ENCODE measurements at regions not wholly inside any gene's neighbourhood (a gene's known extent, or its start where the extent isn't known, plus 50 kb on each side); places are given as distances from the start of the nearest gene placed in this dataset.

GRCh38 chr2:16073921-16074425 is 133.6 kb downstream of the MYCN start:
- ATAC-seq (ENCODE audit: low read depth) (no peak), DNase-seq (no peak)
- Histone ChIP-seq H3K9ac (ENCODE audit: low read length) (no peak overlapping the region), H3K9me3 (ENCODE audit: control extremely low read depth in 1 of 3, control insufficient read depth in 2 of 3, insufficient read depth in 1 of 3, low read length in 2 of 3) (peaks cover 0 to 12% (median 0%) of the 10 kb centered on the region in 3 donors), H3K27me3 (replicated peaks in 1 of 4; ENCODE audit: control extremely low read depth in 1 of 4, control insufficient read depth in 3 of 4, insufficient read depth in 4 of 4, low read length in 3 of 4) (no peaks in the 10 kb centered on the region), H4K20me1 (ENCODE audit: control insufficient read depth, insufficient read depth, low read length, poor library complexity, severe bottlenecking) (no peaks in the 10 kb centered on the region), H3K36me3 (replicated peaks in 1 of 2; ENCODE audit: control extremely low read depth in 1 of 2, control insufficient read depth in 1 of 2, extremely low read depth in 1 of 2, insufficient read depth in 2 of 2, low read length in 1 of 2) (no peaks in the 10 kb centered on the region), H3K4me1 (ENCODE audit: control insufficient read depth in 2 of 2, insufficient read depth in 2 of 2, low read length in 2 of 2) (no peaks in the 10 kb centered on the region), H3K79me2 (ENCODE audit: control insufficient read depth, insufficient read depth, low read length) (no peaks in the 10 kb centered on the region), H3K4me3 (ENCODE audit: control extremely low read depth in 1 of 5, extremely low read depth in 1 of 5, insufficient read depth in 1 of 5, low read depth in 2 of 5, low read length in 4 of 5) (no peak overlapping the region), H3K4me2 (replicated peaks; ENCODE audit: low read depth, low read length, poor library complexity, severe bottlenecking) (no peak overlapping the region), H2AFZ (ENCODE audit: insufficient read depth, low read depth, low read length, poor library complexity, severe bottlenecking) (no peak overlapping the region), H3K27ac (ENCODE audit: low read length in 2 of 2) (no peak overlapping the region)
- Mint-ChIP-seq H3K4me1 (no peaks in the 10 kb centered on the region), H3K27me3 (no peaks in the 10 kb centered on the region), H3K4me3 (no peak overlapping the region), H3K9me3 (ENCODE audit: insufficient read depth) (no peaks in the 10 kb centered on the region), H3K27ac (no peak overlapping the region)
- ChIA-PET CTCF (no interaction called here), POLR2A (no interaction called here)
- no peak for TF ChIP-seq CTCF (IDR thresholded peaks at IDR 0.05)
- TF ChIP-seq EZH2 (IDR thresholded peaks at IDR 0.05; ENCODE audit: borderline replicate concordance, insufficient read depth, low read depth, low read length, poor library complexity, severe bottlenecking) = no peak
- intact Hi-C loops (cut with micrococcal nuclease) = no loop called here
- 85% methylated on average over 9 of the region's 9 CpGs for WGBS (ENCODE audit: insufficient coverage)

GRCh38 chr2:16073471-16073870 is 133.1 kb downstream of the MYCN start:
- 72% methylated on average over 4 of the region's 4 CpGs for WGBS (ENCODE audit: insufficient coverage)

More at GRCh38 chr2:16073471-16073870, 133.1 kb downstream of the MYCN start:
- no peak overlapping the region for H3K4me2 ChIP-seq (replicated peaks; ENCODE audit: low read depth, low read length, poor library complexity, severe bottlenecking)
- ATAC-seq (ENCODE audit: low read depth) (no peak), DNase-seq (no peak)
- Mint-ChIP-seq H3K27ac (no peak overlapping the region), H3K4me1 (no peaks in the 10 kb centered on the region), H3K27me3 (no peaks in the 10 kb centered on the region), H3K4me3 (no peak overlapping the region), H3K9me3 (ENCODE audit: insufficient read depth) (no peaks in the 10 kb centered on the region)
- no peak overlapping the region for H2AFZ ChIP-seq (ENCODE audit: insufficient read depth, low read depth, low read length, poor library complexity, severe bottlenecking)
- no peak overlapping the region for H3K4me3 ChIP-seq (ENCODE audit: control extremely low read depth in 1 of 5, extremely low read depth in 1 of 5, insufficient read depth in 1 of 5, low read depth in 2 of 5, low read length in 4 of 5)
- no peak overlapping the region for H3K9ac ChIP-seq (ENCODE audit: low read length)
- H3K79me2 ChIP-seq (ENCODE audit: control insufficient read depth, insufficient read depth, low read length) = no peaks in the 10 kb centered on the region
- ChIA-PET CTCF (no interaction called here), POLR2A (no interaction called here)
- H3K4me1 ChIP-seq (ENCODE audit: control insufficient read depth in 2 of 2, insufficient read depth in 2 of 2, low read length in 2 of 2) = no peaks in the 10 kb centered on the region
- no peak for TF ChIP-seq EZH2 (IDR thresholded peaks at IDR 0.05; ENCODE audit: borderline replicate concordance, insufficient read depth, low read depth, low read length, poor library complexity, severe bottlenecking)
- no peak for TF ChIP-seq CTCF (IDR thresholded peaks at IDR 0.05)
- H3K36me3 ChIP-seq (replicated peaks in 1 of 2; ENCODE audit: control extremely low read depth in 1 of 2, control insufficient read depth in 1 of 2, extremely low read depth in 1 of 2, insufficient read depth in 2 of 2, low read length in 1 of 2) = no peaks in the 10 kb centered on the region
- no peaks in the 10 kb centered on the region for H3K27me3 ChIP-seq (replicated peaks in 1 of 4; ENCODE audit: control extremely low read depth in 1 of 4, control insufficient read depth in 3 of 4, insufficient read depth in 4 of 4, low read length in 3 of 4)
- H4K20me1 ChIP-seq (ENCODE audit: control insufficient read depth, insufficient read depth, low read length, poor library complexity, severe bottlenecking) = no peaks in the 10 kb centered on the region
- peaks cover 0 to 12% (median 0%) of the 10 kb centered on the region in 3 donors for H3K9me3 ChIP-seq (ENCODE audit: control extremely low read depth in 1 of 3, control insufficient read depth in 2 of 3, insufficient read depth in 1 of 3, low read length in 2 of 3)
- intact Hi-C loops (cut with micrococcal nuclease) = no loop called here
- H3K27ac ChIP-seq (ENCODE audit: low read length in 2 of 2) = no peak overlapping the region

Data from B cell (primary cell).